HG03025 (cell line): ENCODE measurements at regions not wholly inside any gene's neighbourhood (a gene's known extent, or its start where the extent isn't known, plus 50 kb on each side); places are given as distances from the start of the nearest gene placed in this dataset.

Experiments
- ATAC-seq: cut with Tn5 transposase; IDR thresholded peaks from one replicate; pipeline ENCODE4 v1.9.1; 2021; ENCODE audit warnings: mild to moderate bottlenecking, moderate library complexity; ENCODE audit not compliant: unreplicated experiment, low FRiP score

DNA sequence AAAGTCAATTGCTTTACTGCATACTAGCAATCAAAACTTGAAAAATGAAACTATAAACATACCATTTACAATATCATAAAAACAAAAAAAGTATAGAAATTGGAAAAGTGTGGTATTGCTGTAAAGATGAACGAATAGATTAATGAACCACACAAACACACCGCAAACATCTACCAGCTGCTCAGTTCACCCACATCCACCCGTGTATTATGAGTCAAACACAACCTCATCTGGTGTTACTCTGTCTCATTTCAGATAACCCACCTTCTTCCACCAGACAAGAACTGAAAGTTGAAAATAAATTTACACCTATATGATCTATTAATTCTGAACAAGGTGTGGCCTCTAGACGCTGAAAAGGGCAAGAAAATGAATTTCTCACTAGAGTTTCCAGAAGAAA, 53.3 kb downstream of the BLID start:
- no peak for ATAC-seq

DNA sequence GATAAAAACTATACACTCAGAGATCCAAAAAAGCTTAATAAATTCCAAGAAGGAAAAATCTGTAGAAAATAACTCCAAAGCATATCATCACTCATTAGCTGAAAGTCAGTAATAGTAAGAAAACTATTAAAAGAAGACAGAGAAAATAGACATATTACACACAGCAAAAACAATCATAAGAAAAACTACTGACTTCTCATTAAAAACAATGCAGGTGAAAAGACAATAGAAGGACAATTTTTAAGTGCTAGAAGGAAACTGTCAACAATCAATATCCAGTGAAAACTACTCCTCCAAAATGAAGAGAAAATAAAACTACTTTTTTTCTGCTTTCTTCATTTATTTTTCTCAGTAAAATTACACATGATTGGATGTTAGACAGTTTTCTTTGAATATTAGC, 56.5 kb downstream of the BLID start:
- no peak for ATAC-seq

DNA sequence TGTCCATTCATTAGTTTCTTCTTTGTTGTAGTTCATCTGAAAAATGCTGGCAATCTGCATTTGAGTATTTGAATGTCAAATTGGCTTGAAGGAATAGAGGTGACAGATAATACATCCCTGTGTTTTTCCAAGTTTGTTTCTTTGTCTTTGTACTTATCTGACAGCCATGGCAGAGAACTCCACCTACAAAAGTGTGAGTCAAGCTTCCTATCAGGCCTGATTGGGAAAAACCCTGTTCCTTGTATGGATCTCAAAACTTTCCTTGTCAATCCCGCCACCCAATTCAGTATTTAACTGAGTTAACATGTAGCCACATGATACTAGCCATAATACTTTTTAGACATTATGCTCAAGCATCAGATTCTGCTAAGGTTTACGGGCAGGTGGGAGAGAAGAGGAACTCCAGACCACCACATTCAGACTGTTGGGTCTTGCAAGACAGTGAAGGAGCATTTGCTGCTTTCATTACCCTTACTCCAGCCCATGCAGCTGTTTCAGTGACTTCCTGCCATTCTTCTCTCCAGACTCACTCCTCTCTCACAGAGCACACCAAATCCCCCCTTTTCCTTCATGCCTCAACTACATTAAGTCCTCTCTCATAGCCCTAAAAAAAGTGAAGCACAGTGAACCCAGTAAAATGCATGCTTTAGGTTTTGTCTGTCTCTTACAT, 65.9 kb downstream of the BLID start:
- ATAC-seq = no peak

DNA sequence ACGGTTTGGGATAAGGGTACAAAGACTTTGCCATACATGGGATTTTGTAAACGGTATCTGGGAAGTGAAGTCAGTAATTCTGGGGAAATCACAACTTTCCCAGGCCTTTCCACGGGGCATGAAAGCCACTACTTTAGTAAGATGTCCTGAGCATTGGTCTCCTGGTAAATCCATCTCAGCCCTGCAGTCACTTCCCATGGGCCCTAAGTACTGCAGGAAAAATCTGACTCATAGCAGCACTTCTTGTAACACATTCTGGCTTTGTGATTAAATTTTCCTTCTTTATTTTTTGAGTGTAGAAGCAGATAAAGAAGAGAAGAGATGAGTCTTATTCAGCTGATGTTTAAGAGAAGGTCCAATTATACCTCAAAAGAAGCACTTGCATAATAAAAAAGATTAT, 67.6 kb downstream of the BLID start:
- ATAC-seq = no peak

GRCh38 chr11:122046846-122047245, 69.2 kb downstream of the BLID start:
- ATAC-seq = no peak

GRCh38 chr11:122046438-122046837, 69.6 kb downstream of the BLID start:
- ATAC-seq = no peak

DNA sequence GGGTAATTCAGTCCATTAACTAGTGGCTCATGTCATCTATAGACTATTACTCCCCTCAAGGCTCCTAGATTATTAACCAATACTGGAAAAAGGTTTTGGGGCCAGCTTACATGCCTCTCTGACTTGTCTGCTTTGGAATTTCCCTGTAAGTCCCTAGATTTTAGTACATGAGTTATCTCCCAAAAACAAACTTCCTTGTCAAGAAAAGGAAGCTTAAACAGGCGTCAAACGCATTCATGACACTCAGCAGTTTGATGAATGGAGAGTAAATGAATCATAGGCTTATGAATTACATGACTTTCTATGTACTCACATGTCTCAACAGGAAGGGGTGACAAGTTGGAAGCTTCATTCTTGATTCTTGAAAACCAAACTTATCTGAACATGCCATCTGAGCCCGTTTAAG, 70.8 kb downstream of the BLID start:
- no peak for ATAC-seq

DNA sequence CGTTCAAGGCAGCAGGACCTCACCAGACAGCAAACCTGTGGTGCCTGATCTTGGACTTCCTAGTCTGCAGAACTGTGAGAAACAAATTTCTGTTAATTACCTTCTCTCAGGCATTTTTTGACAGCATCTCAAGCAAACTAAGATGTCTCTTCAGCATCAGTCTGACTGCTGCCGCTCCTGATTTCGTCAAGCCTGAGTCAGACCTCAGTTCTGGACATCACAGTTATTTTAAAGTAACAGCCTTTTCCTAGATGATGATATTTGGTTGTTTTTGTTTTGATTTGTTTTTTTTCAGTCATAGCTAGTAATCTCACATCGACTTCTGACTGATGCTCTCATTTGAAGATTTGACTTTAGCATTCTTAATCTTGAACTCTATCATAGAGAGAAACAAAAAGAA, 71.9 kb downstream of the BLID start:
- no peak for ATAC-seq

GRCh38 chr11:122042981-122043380, 73.0 kb downstream of the BLID start:
- no peak for ATAC-seq

DNA sequence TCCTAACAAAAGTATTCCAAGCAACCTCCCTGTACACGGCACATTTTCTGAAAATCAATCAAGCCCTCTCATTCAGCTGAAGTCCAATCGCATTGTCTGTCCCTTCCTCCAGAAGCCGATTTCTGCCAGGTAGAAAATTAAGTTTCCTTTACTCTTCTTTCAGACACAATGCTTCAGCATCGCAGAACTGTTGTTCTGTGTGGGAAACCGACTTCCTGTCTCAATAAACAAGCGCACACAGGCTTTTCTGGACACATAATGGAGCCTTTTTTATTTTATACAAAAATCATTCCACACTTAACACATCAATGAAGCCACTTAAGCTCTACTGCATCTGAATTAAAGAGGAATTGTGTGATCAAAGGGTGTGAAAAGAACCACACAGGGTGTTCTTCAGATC, 75.6 kb downstream of the BLID start:
- no peak for ATAC-seq

GRCh38 chr11:122038543-122038942, 77.5 kb downstream of the BLID start:
- no peak for ATAC-seq

GRCh38 chr11:122037911-122038310, 78.1 kb downstream of the BLID start:
- no peak for ATAC-seq

GRCh38 chr11:122036493-122036892, 79.5 kb downstream of the BLID start:
- ATAC-seq = no peak

- no peak for ATAC-seq
These were observed 80.0 kb downstream of the BLID start for GRCh38 chr11:122036018-122036417.

DNA sequence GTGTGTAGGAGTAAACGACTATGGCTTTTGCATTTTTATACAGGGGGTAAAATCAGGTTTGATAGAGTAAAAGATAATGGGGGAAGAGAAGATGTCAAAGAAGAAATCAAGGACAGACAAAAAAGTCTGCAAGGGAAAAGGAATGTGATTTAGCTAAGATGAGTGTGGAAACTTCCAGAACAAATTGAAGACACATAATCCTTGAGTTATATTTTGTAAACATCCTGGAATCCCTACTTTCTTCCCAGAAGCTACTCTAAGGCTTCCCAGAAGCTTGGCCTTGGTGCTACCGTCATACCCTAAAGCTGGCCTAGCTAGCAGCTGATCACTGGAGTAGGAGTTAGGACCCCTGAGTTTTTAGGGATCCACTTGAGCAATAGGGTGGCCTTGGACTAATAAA, 82.4 kb downstream of the BLID start:
- ATAC-seq = no peak

DNA sequence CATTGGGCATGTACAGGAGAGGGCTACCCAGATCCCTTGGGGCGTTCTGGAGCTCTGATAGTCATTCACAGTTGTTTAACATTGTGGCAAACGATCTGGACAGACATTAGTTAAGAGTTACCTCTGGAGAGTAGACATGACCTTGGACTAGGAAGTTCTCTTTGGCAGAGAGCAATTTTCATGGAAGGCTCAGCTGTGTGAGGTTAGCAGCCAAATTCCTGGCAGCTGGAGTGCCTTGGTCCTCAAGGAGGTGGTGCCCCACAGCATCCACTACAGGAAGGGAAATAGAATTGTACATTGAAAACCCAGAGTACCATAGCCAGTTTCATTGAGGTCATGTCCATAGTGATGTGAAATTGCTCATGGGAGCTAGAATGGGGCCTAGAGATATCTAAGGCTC, 82.8 kb downstream of the BLID start:
- no peak for ATAC-seq

- no peak for ATAC-seq
These were observed 83.7 kb downstream of the BLID start for GRCh38 chr11:122032317-122032716.

GRCh38 chr11:122031813-122032212, 84.2 kb downstream of the BLID start:
- ATAC-seq = no peak

DNA sequence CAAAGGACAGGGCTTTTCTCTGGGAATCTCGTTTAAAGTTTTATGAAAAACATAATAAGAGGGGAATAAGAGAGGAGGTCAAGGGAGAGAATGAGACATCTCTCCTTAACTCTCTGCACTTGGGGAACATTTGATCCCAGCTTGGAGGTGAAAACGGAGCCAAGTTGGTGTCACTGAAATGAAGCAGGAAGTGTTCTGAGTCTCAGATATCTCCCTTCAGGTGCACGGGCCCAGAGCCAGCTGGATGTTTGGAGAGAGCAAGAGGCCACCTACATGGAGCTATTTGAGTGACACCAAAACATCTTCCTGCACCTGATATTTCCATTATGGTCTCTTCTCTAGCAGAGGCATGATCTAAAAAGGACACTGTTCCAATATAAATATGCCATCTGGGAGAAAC, 85.7 kb downstream of the BLID start:
- no peak for ATAC-seq

DNA sequence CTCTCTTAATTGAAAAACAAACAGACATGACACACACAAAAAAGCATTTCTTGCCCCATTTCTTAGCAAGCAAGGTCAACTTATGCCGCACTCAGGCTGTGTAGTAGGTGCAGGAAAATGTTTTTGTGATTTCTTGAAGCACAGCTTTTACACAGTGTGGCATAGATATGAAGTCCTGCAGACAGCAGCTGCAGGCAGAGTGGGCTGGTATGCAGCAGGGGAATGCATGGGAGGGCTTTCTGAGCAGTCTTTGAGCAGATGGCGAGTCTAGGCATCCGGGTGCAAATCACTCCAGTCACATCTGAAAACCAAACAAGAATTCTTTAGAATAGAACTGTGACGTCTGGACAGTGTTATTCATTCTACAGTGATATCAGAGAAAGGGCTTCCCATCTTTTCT, 87.5 kb downstream of the BLID start:
- no peak for ATAC-seq

- ATAC-seq = no peak
These were observed 88.0 kb downstream of the BLID start for GRCh38 chr11:122028036-122028435.

- ATAC-seq = no peak
These were observed 90.3 kb downstream of the BLID start for GRCh38 chr11:122025757-122026156.

DNA sequence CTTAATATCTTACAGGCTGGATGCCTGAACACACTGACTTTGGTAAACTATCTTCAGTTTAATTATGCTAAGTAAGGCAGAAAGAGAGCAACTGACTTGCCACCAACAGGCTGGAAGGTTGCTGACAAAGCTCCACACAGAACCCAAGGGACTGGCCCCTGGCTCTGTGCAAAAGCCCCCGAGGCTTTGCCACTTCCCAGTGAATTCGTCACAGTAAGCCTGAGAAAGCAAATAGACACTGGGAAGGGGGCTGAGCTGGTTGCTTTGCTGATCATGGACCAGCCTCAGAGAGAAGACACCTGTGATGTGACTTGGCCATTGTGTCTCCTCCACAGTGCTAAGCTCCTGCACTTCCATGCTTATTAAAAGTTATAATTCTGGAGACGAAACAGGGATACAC, 91.7 kb downstream of the BLID start:
- ATAC-seq = no peak
